H9 (cell line): ENCODE measurements at regions not wholly inside any gene's neighbourhood (a gene's known extent, or its start where the extent isn't known, plus 50 kb on each side); places are given as distances from the start of the nearest gene placed in this dataset.

Source experiments
- DNase-seq: peaks from one replicate; pipeline ENCODE4 v3.0.0-alpha.2; 2017
- H2AFZ ChIP-seq: one replicate; pipeline ENCODE4 v1.6.1; 2013; ENCODE audit warnings: mild to moderate bottlenecking, low read length, control low read depth, moderate library complexity
- H2AK5ac ChIP-seq: 2 replicates; pipeline ENCODE4 v1.6.1; 2013; ENCODE audit warnings: low read length, control low read depth, mixed read lengths; ENCODE audit not compliant: insufficient read length
- H2BK120ac ChIP-seq: one replicate; pipeline ENCODE4 v1.6.1; 2013; ENCODE audit warnings: low read depth, mild to moderate bottlenecking, low read length, control low read depth, inconsistent platforms; ENCODE audit not compliant: poor library complexity, severe bottlenecking
- H2BK12ac ChIP-seq: 2 replicates; pipeline ENCODE4 v1.6.1; 2013; ENCODE audit warnings: low read length, control low read depth, mixed read lengths, low read depth; ENCODE audit not compliant: insufficient read length
- H2BK15ac ChIP-seq: 2 replicates; pipeline ENCODE4 v1.6.1; 2013; ENCODE audit warnings: low read depth, low read length, control low read depth
- H2BK20ac ChIP-seq: one replicate; pipeline ENCODE4 v1.6.1; 2013; ENCODE audit warnings: low read depth, mild to moderate bottlenecking, low read length, control low read depth, inconsistent platforms; ENCODE audit not compliant: poor library complexity, severe bottlenecking
- H2BK5ac ChIP-seq: 2 replicates; pipeline ENCODE4 v1.6.1; 2013; ENCODE audit warnings: low read length, control low read depth, mixed read lengths; ENCODE audit not compliant: insufficient read length
- H3K14ac ChIP-seq: 2 replicates; pipeline ENCODE4 v1.6.1; 2013; ENCODE audit warnings: low read length, control low read depth; ENCODE audit not compliant: insufficient read depth
- H3K18ac ChIP-seq: 2 replicates; pipeline ENCODE4 v1.6.1; 2013; ENCODE audit warnings: low read depth, mild to moderate bottlenecking, mixed read lengths, low read length, control low read depth; ENCODE audit not compliant: insufficient read length
- H3K23ac ChIP-seq: 2 replicates; pipeline ENCODE4 v1.6.1; 2013; ENCODE audit warnings: low read length, control low read depth, mixed read lengths, low read depth; ENCODE audit not compliant: insufficient read length
- H3K23me2 ChIP-seq: 2 replicates; pipeline ENCODE4 v1.6.1; 2013; ENCODE audit warnings: low read depth, mild to moderate bottlenecking, mixed read lengths, low read length, control low read depth; ENCODE audit not compliant: insufficient read length, poor library complexity, severe bottlenecking
- H3K27ac ChIP-seq: 2 replicates; pipeline ENCODE4 v1.5.1; 2013; ENCODE audit warnings: low read length, control low read depth, mixed read lengths, low read depth; ENCODE audit not compliant: insufficient read length
- H3K27me3 ChIP-seq: 2 replicates; pipeline ENCODE4 v1.6.1; 2013; ENCODE audit warnings: low read length, control low read depth, inconsistent platforms; ENCODE audit not compliant: insufficient read depth
- H3K4ac ChIP-seq: 2 replicates; pipeline ENCODE4 v1.6.1; 2013; ENCODE audit warnings: low read depth, mild to moderate bottlenecking, control low read depth, inconsistent platforms, low read length, moderate library complexity
- H3K4me1 ChIP-seq: 2 replicates; pipeline ENCODE4 v1.6.1; 2013; ENCODE audit warnings: low read length, control low read depth, inconsistent platforms; ENCODE audit not compliant: insufficient read depth
- H3K4me2 ChIP-seq: 2 replicates; pipeline ENCODE4 v1.6.1; 2013; ENCODE audit warnings: low read length, control low read depth, mixed read lengths; ENCODE audit not compliant: insufficient read length, insufficient read depth
- H3K56ac ChIP-seq: 2 replicates; pipeline ENCODE4 v1.6.1; 2013; ENCODE audit warnings: low read depth, mild to moderate bottlenecking, mixed read lengths, low read length, control low read depth; ENCODE audit not compliant: insufficient read length
- H3K79me1 ChIP-seq: 2 replicates; pipeline ENCODE4 v1.6.1; 2013; ENCODE audit warnings: low read depth, mild to moderate bottlenecking, moderate library complexity, low read length, control low read depth, inconsistent platforms; ENCODE audit not compliant: insufficient read depth, poor library complexity, severe bottlenecking
- H3K79me2 ChIP-seq: 2 replicates; pipeline ENCODE4 v1.6.1; 2013; ENCODE audit warnings: low read length, control low read depth, inconsistent platforms; ENCODE audit not compliant: insufficient read depth
- H3K9ac ChIP-seq: 2 replicates; pipeline ENCODE4 v1.6.1; 2013; ENCODE audit warnings: low read length, control low read depth, mixed read lengths; ENCODE audit not compliant: insufficient read length; ENCODE audit errors: extremely low read depth
- H3K9me3 ChIP-seq: one replicate; pipeline ENCODE4 v1.6.1; 2013; ENCODE audit warnings: low read depth, low read length, inconsistent platforms; ENCODE audit not compliant: control insufficient read depth
- H3T11ph ChIP-seq: one replicate; pipeline ENCODE4 v1.6.1; 2013; ENCODE audit warnings: mild to moderate bottlenecking, low read length, control low read depth, inconsistent platforms
- H4K20me1 ChIP-seq: one replicate; pipeline ENCODE4 v1.6.1; 2013; ENCODE audit not compliant: control insufficient read depth, insufficient read length, insufficient read depth
- H4K5ac ChIP-seq: 2 replicates; pipeline ENCODE4 v1.6.1; 2013; ENCODE audit warnings: low read depth, mild to moderate bottlenecking, mixed read lengths, low read length, control low read depth; ENCODE audit not compliant: insufficient read length
- H4K8ac ChIP-seq: replicated peaks from 2 replicates; pipeline ENCODE4 v1.6.1; 2013; ENCODE audit warnings: low read length, control low read depth, mixed read lengths, low read depth; ENCODE audit not compliant: insufficient read length
- H4K91ac ChIP-seq: 2 replicates; pipeline ENCODE4 v1.6.1; 2013; ENCODE audit warnings: low read depth, mild to moderate bottlenecking, moderate library complexity, mixed read lengths, low read length, control low read depth; ENCODE audit not compliant: insufficient read length
- H3K27ac Mint-ChIP-seq, 3 experiments: 2 replicates in 2 of 3; 3 replicates in 1 of 3; pipeline ENCODE4 v1.8.0; 2020 to 2021; ENCODE audit warnings: mixed read lengths in 3 of 3, mild to moderate bottlenecking in 1 of 3, moderate library complexity in 1 of 3
- H3K27me3 Mint-ChIP-seq: 2 replicates; pipeline ENCODE4 v1.8.0; 2021; ENCODE audit warnings: low read depth, mild to moderate bottlenecking, moderate library complexity, mixed read lengths
- H3K36me3 Mint-ChIP-seq, 3 experiments: 2 replicates in 2 of 3; 3 replicates in 1 of 3; pipeline ENCODE4 v1.8.0; 2020 to 2021; ENCODE audit warnings: low read depth in 3 of 3, mixed read lengths in 3 of 3; ENCODE audit not compliant: insufficient read depth in 1 of 3
- H3K4me1 Mint-ChIP-seq, 2 experiments: 2 replicates each; pipeline ENCODE4 v1.8.0; 2020; ENCODE audit warnings: mixed read lengths in 2 of 2
- H3K4me3 Mint-ChIP-seq, 2 experiments: 2 replicates in 1 of 2; 3 replicates in 1 of 2; pipeline ENCODE4 v1.8.0; 2020 to 2021; ENCODE audit warnings: mild to moderate bottlenecking in 2 of 2, mixed read lengths in 2 of 2, moderate library complexity in 1 of 2
- H3K9me3 Mint-ChIP-seq, 2 experiments: 2 replicates in 1 of 2; 3 replicates in 1 of 2; pipeline ENCODE4 v1.8.0; 2020; ENCODE audit warnings: mild to moderate bottlenecking in 2 of 2, mixed read lengths in 2 of 2, moderate library complexity in 1 of 2
- CTCF ChIP-seq: fragments of 200-600 bp; sonication (generic); conservative IDR thresholded peaks from 3 replicates; pipeline ENCODE4 v1.8.0; 2021; ENCODE audit warnings: antibody characterized with exemption, mild to moderate bottlenecking

GRCh38 chr10:118118716-118119115 is 72.0 kb upstream of the RAB11FIP2 start:
- Histone ChIP-seq H4K20me1 (no peaks in the 10 kb centered on the region), H3K27me3 (no peaks in the 10 kb centered on the region), H3K4me2 (no peak overlapping the region), H3K23me2 (no peaks in the 10 kb centered on the region), H2BK12ac (no peak overlapping the region), H4K8ac (no peak overlapping the region), H4K5ac (no peak overlapping the region), H3K27ac (no peak overlapping the region), H3K23ac (no peak overlapping the region), H3K79me2 (no peaks in the 10 kb centered on the region), H3T11ph (no peak overlapping the region), H3K4ac (no peak overlapping the region), H3K9me3 (no peaks in the 10 kb centered on the region), H2AK5ac (no peak overlapping the region), H3K56ac (no peak overlapping the region), H2BK20ac (no peak overlapping the region), H3K9ac (no peak overlapping the region), H2BK5ac (no peak overlapping the region), H2BK120ac (no peak overlapping the region), H2AFZ (no peak overlapping the region), H3K14ac (no peak overlapping the region), H4K91ac (no peak overlapping the region), H3K4me1 (no peaks in the 10 kb centered on the region), H3K18ac (no peak overlapping the region), H2BK15ac (no peak overlapping the region), H3K79me1 (no peaks in the 10 kb centered on the region)
- no peaks in the 10 kb centered on the region for H3K36me3 Mint-ChIP-seq
- no peaks in the 10 kb centered on the region for H3K27me3 Mint-ChIP-seq
- no peak for DNase-seq
- no peaks in the 10 kb centered on the region for H3K9me3 Mint-ChIP-seq
- TF ChIP-seq CTCF: no peak
- H3K27ac Mint-ChIP-seq: no peak overlapping the region
- peaks cover 12 to 17% of the 10 kb centered on the region in 2 experiments for H3K4me1 Mint-ChIP-seq
- no peak overlapping the region for H3K4me3 Mint-ChIP-seq
